Stomach (tissue), 8 donors: ENCODE measurements at regions not wholly inside any gene's neighbourhood (a gene's known extent, or its start where the extent isn't known, plus 50 kb on each side); places are given as distances from the start of the nearest gene placed in this dataset.

Experiments used
- DNase-seq, 2 donors: peaks; one replicate each; pipeline versions ENCODE4 v3.0.0 to v3.0.0-alpha.2; 2013 to 2019
- H3K27ac ChIP-seq, 5 donors: fragments of 200-600 bp in 4 of 5; sonication (generic) in 4 of 5; one replicate each; pipeline ENCODE4 v1.5.1; 2013 to 2019; ENCODE audit warnings: mild to moderate bottlenecking in 1 of 5, moderate library complexity in 1 of 5
- H3K27me3 ChIP-seq, 3 donors: fragments of 200-600 bp; sonication (generic); one replicate each; pipeline ENCODE4 v1.5.1; 2017 to 2019; ENCODE audit warnings: mixed run types in 1 of 3
- H3K36me3 ChIP-seq, 4 donors: fragments of 200-600 bp; sonication (generic); 1 replicate in 3 of 4; 2 replicates in 1 of 4; pipeline ENCODE4 v1.5.1; 2016 to 2019
- H3K4me1 ChIP-seq, 4 donors: fragments of 200-600 bp; sonication (generic); one replicate each; pipeline ENCODE4 v1.5.1; 2016 to 2019
- H3K4me3 ChIP-seq, 4 donors: fragments of 200-600 bp; sonication (generic) in 3 of 4; one replicate each; pipeline ENCODE4 v1.5.1; 2016 to 2019; ENCODE audit warnings: mild to moderate bottlenecking in 1 of 4
- H3K9me3 ChIP-seq, 4 donors: fragments of 200-600 bp; sonication (generic); one replicate each; pipeline ENCODE4 v1.5.1; 2016 to 2019
- CTCF ChIP-seq, 7 experiments: fragments of 450-650 bp in 4 of 7; fragments of 200-600 bp in 3 of 7; sonication (generic) in 3 of 7; IDR thresholded peaks; one replicate each; pipeline ENCODE4 v1.5.1; 2016 to 2019; ENCODE audit warnings: antibody characterized with exemption in 7 of 7, control low read depth in 2 of 7, mild to moderate bottlenecking in 1 of 7
- EP300 ChIP-seq: sonication (generic); formaldehyde crosslinking; IDR thresholded peaks from one replicate; pipeline ENCODE4 v1.6.1; 2017; ENCODE audit warnings: antibody characterized with exemption
- POLR2A ChIP-seq, 4 donors: fragments of 450-650 bp; IDR thresholded peaks; one replicate each; pipeline ENCODE4 v1.6.1; 2016; ENCODE audit warnings: antibody characterized with exemption in 4 of 4, control low read depth in 2 of 4, mild to moderate bottlenecking in 1 of 4, moderate library complexity in 1 of 4
- POLR2AphosphoS5 ChIP-seq, 3 donors: sonication (generic); formaldehyde crosslinking; IDR thresholded peaks; one replicate each; pipeline ENCODE4 v1.6.1; 2016; ENCODE audit warnings: antibody characterized with exemption in 3 of 3
- WGBS, 5 donors: extraction: QIAGEN DNeasy Blood & Tissue Kit in 3 of 5; methylation state at CpG; one replicate each; pipeline versions ENCODE4 v1.1.5 to v1.1.7; 2013 to 2018; 5-methylcytosine and 5-hydroxymethylcytosine counted together
- intact Hi-C: fragments of 100-400 bp; cut with DNase I; formaldehyde crosslinking; loops from one replicate; pipeline ENCODE4 v1.15.1; 2023; ENCODE audit warnings: low total_unique reads
- donor health status: healthy with polysubstance abuse.
- donor health status: Bipolar disorder and iron deficiency.
- donor health status: healthy.

GRCh38 chr2:118565786-118566540 lies 281.5 kb downstream of the EN1 start:
- 42 to 57% (median 50%) methylated on average over 5 of the region's 5 CpGs for whole genome bisulfite sequencing, 5 donors
- peaks cover 0 to 7% (median 0%) of the 10 kb centered on the region in 3 donors for H3K27me3 ChIP-seq
- intact Hi-C loops: no loop called here
- no peaks in the 10 kb centered on the region for H3K9me3 ChIP-seq
- H3K4me3 ChIP-seq: no peak overlapping the region
- TF ChIP-seq CTCF (IDR thresholded peaks at IDR 0.05) (no peak), POLR2A (IDR thresholded peaks at IDR 0.05) (no peak), EP300 (no peak), POLR2AphosphoS5 (IDR thresholded peaks at IDR 0.05) (no peak)
- H3K4me1 ChIP-seq: peaks cover 0 to 10% (median 0%) of the 10 kb centered on the region in 4 donors
- no peak overlapping the region for H3K27ac ChIP-seq
- no peaks in the 10 kb centered on the region for H3K36me3 ChIP-seq
- DNase-seq: peak in 1 of 2 donors; percentile 23

GRCh38 chr2:118565301-118565700 lies 282.1 kb downstream of the EN1 start:
- H3K9me3 ChIP-seq: no peaks in the 10 kb centered on the region
- WGBS, 5 donors: 45 to 72% (median 60%) methylated on average over 6 of the region's 6 CpGs
- no peak for DNase-seq
- peaks cover 0 to 10% (median 0%) of the 10 kb centered on the region in 4 donors for H3K4me1 ChIP-seq
- H3K27me3 ChIP-seq: peaks cover 0 to 9% (median 0%) of the 10 kb centered on the region in 3 donors
- no peak overlapping the region for H3K4me3 ChIP-seq
- intact Hi-C loops: no loop called here
- no peak for TF ChIP-seq EP300
- no peak for TF ChIP-seq POLR2A (IDR thresholded peaks at IDR 0.05)
- no peak for TF ChIP-seq CTCF (IDR thresholded peaks at IDR 0.05)
- no peak for TF ChIP-seq POLR2AphosphoS5 (IDR thresholded peaks at IDR 0.05)
- no peak overlapping the region for H3K27ac ChIP-seq
- H3K36me3 ChIP-seq: no peaks in the 10 kb centered on the region

GRCh38 chr2:118562144-118562543 lies 285.3 kb downstream of the EN1 start:
- WGBS, 5 donors: 79 to 91% (median 87%) methylated on average over 5 of the region's 5 CpGs

GRCh38 chr2:118558846-118559245 lies 288.6 kb downstream of the EN1 start:
- intact Hi-C loops: no loop called here
- H3K27ac ChIP-seq: no peak overlapping the region
- no peak for DNase-seq
- no peaks in the 10 kb centered on the region for H3K9me3 ChIP-seq
- TF ChIP-seq POLR2A (IDR thresholded peaks at IDR 0.05) (no peak), POLR2AphosphoS5 (IDR thresholded peaks at IDR 0.05) (no peak), EP300 (no peak)
- H3K36me3 ChIP-seq: no peaks in the 10 kb centered on the region
- H3K4me1 ChIP-seq: no peaks in the 10 kb centered on the region
- peaks cover 0 to 4% (median 0%) of the 10 kb centered on the region in 3 donors for H3K27me3 ChIP-seq
- WGBS, 5 donors: 50 to 67% (median 56%) methylated on average over 1 of the region's 1 CpG
- H3K4me3 ChIP-seq: no peak overlapping the region

More at GRCh38 chr2:118562144-118562543, 285.3 kb downstream of the EN1 start:
- Histone ChIP-seq H3K36me3 (no peaks in the 10 kb centered on the region), H3K4me1 (peaks cover 0 to 4% (median 0%) of the 10 kb centered on the region in 4 donors), H3K4me3 (no peak overlapping the region), H3K27ac (no peak overlapping the region), H3K27me3 (peaks cover 0 to 10% (median 0%) of the 10 kb centered on the region in 3 donors), H3K9me3 (no peaks in the 10 kb centered on the region)
- no peak for DNase-seq
- intact Hi-C loops: no loop called here
- TF ChIP-seq POLR2A (IDR thresholded peaks at IDR 0.05) (no peak), CTCF (IDR thresholded peaks at IDR 0.05) (no peak), EP300 (no peak), POLR2AphosphoS5 (IDR thresholded peaks at IDR 0.05) (no peak)

GRCh38 chr2:118557791-118558190 lies 289.7 kb downstream of the EN1 start:
- no peaks in the 10 kb centered on the region for H3K36me3 ChIP-seq
- no peaks in the 10 kb centered on the region for H3K4me1 ChIP-seq
- H3K4me3 ChIP-seq: no peak overlapping the region
- DNase-seq: no peak
- TF ChIP-seq EP300: no peak
- TF ChIP-seq POLR2AphosphoS5 (IDR thresholded peaks at IDR 0.05): no peak
- no peak for TF ChIP-seq POLR2A (IDR thresholded peaks at IDR 0.05)
- TF ChIP-seq CTCF (IDR thresholded peaks at IDR 0.05): no peak
- H3K27me3 ChIP-seq: peaks cover 0 to 4% (median 0%) of the 10 kb centered on the region in 3 donors
- WGBS, 5 donors: 75 to 86% (median 82%) methylated on average over 9 of the region's 9 CpGs
- intact Hi-C loops: no loop called here
- no peaks in the 10 kb centered on the region for H3K9me3 ChIP-seq
- H3K27ac ChIP-seq: no peak overlapping the region
